SK-N-SH treated with all-trans-retinoic acid at 6 μM for 48 hours (cell line): ENCODE measurements at regions not wholly inside any gene's neighbourhood (a gene's known extent, or its start where the extent isn't known, plus 50 kb on each side); places are given as distances from the start of the nearest gene placed in this dataset.

Source experiments
- ATAC-seq: fragments of 200-7000 bp; cut with Tn5 transposase; 3 replicates; pipeline ENCODE4 v1.9.1; 2020; ENCODE audit warnings: mild to moderate bottlenecking, moderate library complexity
- ARNTL ChIP-seq: fragments of 450-650 bp; formaldehyde crosslinking; IDR thresholded peaks from 2 replicates; pipeline ENCODE4 v1.5.0; 2020; ENCODE audit warnings: low read depth, mild to moderate bottlenecking, moderate library complexity, borderline replicate concordance
- BACH2 ChIP-seq: fragments of 250-450 bp; sonication (Bioruptor Pico); IDR thresholded peaks from 2 replicates; pipeline ENCODE4 v1.9.0; 2021; ENCODE audit warnings: mild to moderate bottlenecking, borderline replicate concordance
- ESRRG ChIP-seq: fragments of 250-450 bp; sonication (Bioruptor Pico); IDR thresholded peaks from 2 replicates; pipeline ENCODE4 v1.6.1; 2021; ENCODE audit warnings: mild to moderate bottlenecking
- GLIS3 ChIP-seq: fragments of 250-450 bp; sonication (Bioruptor Pico); IDR thresholded peaks from 2 replicates; pipeline ENCODE4 v1.5.0; 2020; ENCODE audit warnings: mild to moderate bottlenecking, moderate library complexity
- ISL1 ChIP-seq: fragments of 250-450 bp; sonication (Bioruptor Pico); IDR thresholded peaks from 2 replicates; pipeline ENCODE4 v2.1.2; 2022; ENCODE audit warnings: mild to moderate bottlenecking, moderate library complexity
- OSR1 ChIP-seq: fragments of 250-450 bp; sonication (Bioruptor Pico); IDR thresholded peaks from 2 replicates; pipeline ENCODE4 v1.8.0; 2022; ENCODE audit warnings: moderate library complexity, mild to moderate bottlenecking, inconsistent platforms
- PATZ1 ChIP-seq: fragments of 250-450 bp; sonication (Bioruptor Pico); IDR thresholded peaks from 2 replicates; pipeline ENCODE4 v1.8.0; 2020; ENCODE audit warnings: mild to moderate bottlenecking, moderate library complexity, borderline replicate concordance
- POU6F1 ChIP-seq: fragments of 250-450 bp; sonication (Bioruptor Pico); IDR thresholded peaks from 2 replicates; pipeline ENCODE4 v1.8.0; 2021; ENCODE audit warnings: low read depth, mild to moderate bottlenecking, moderate library complexity, borderline replicate concordance
- PPARA ChIP-seq: fragments of 250-450 bp; sonication (Bioruptor Pico); IDR thresholded peaks from 2 replicates; pipeline ENCODE4 v1.5.0; 2020; ENCODE audit warnings: mild to moderate bottlenecking, borderline replicate concordance
- SNAI2 ChIP-seq: fragments of 250-450 bp; sonication (Bioruptor Pico); IDR thresholded peaks from 2 replicates; pipeline ENCODE4 v1.5.0; 2020; ENCODE audit warnings: mild to moderate bottlenecking, moderate library complexity
- TCF4 ChIP-seq: fragments of 250-450 bp; sonication (Bioruptor Pico); IDR thresholded peaks from 2 replicates; pipeline ENCODE4 v1.8.0; 2021; ENCODE audit warnings: mild to moderate bottlenecking, moderate library complexity, borderline replicate concordance
- TOX ChIP-seq: fragments of 250-450 bp; sonication (Bioruptor Pico); IDR thresholded peaks from 2 replicates; pipeline ENCODE4 v1.8.0; 2021; ENCODE audit warnings: mild to moderate bottlenecking, moderate library complexity, borderline replicate concordance
- ZC3H10 ChIP-seq: fragments of 250-450 bp; sonication (Bioruptor Pico); IDR thresholded peaks from 2 replicates; pipeline ENCODE4 v1.5.1; 2021; ENCODE audit warnings: mild to moderate bottlenecking, moderate library complexity
- ZFP30 ChIP-seq: fragments of 450-650 bp; formaldehyde crosslinking; IDR thresholded peaks from 2 replicates; pipeline ENCODE4 v1.5.0; 2022; ENCODE audit warnings: mild to moderate bottlenecking, moderate library complexity
- ZNF565 ChIP-seq: fragments of 450-650 bp; formaldehyde crosslinking; conservative IDR thresholded peaks from 2 replicates; pipeline ENCODE4 v1.5.0; 2020; ENCODE audit warnings: low read depth, mild to moderate bottlenecking, moderate library complexity
- ZNF8 ChIP-seq: fragments of 450-650 bp; formaldehyde crosslinking; IDR thresholded peaks from 2 replicates; pipeline ENCODE4 v1.5.0; 2020; ENCODE audit warnings: mild to moderate bottlenecking, moderate library complexity
- TF ChIP-seq, protein P1 (sequence below): fragments of 250-450 bp; sonication (Bioruptor Pico); IDR thresholded peaks from 2 replicates; pipeline ENCODE4 v1.5.1; 2021; ENCODE audit warnings: mild to moderate bottlenecking, moderate library complexity

- no peak for TF ChIP-seq TOX (CRISPR knock-in tag)
- no peak for TF ChIP-seq TCF4 (CRISPR knock-in tag)
- no peak for ATAC-seq
These were observed 96.8 kb upstream of the MAP1B start for GRCh38 chr5:72010430-72010829.

DNA sequence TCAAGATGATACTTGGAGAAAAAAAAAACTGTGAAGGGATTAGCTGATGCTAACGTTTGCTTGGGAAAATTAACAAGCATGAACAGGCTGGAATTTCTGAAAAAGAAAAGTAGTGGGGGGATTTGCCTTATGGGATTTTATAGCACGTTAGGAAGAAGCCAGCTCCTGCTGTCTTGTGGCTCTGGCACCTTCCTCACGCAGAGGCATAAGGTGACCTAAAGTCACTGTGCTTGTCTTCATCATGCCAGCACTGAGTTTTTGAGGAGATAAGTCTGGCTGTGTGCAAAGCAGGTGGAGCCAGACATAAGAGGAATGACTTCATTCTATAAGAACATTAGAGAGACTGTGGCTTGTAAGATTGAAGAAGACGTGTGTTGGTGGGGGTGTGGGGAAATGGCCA lies 94.4 kb upstream of the MAP1B start:
- ATAC-seq, result no peak

DNA sequence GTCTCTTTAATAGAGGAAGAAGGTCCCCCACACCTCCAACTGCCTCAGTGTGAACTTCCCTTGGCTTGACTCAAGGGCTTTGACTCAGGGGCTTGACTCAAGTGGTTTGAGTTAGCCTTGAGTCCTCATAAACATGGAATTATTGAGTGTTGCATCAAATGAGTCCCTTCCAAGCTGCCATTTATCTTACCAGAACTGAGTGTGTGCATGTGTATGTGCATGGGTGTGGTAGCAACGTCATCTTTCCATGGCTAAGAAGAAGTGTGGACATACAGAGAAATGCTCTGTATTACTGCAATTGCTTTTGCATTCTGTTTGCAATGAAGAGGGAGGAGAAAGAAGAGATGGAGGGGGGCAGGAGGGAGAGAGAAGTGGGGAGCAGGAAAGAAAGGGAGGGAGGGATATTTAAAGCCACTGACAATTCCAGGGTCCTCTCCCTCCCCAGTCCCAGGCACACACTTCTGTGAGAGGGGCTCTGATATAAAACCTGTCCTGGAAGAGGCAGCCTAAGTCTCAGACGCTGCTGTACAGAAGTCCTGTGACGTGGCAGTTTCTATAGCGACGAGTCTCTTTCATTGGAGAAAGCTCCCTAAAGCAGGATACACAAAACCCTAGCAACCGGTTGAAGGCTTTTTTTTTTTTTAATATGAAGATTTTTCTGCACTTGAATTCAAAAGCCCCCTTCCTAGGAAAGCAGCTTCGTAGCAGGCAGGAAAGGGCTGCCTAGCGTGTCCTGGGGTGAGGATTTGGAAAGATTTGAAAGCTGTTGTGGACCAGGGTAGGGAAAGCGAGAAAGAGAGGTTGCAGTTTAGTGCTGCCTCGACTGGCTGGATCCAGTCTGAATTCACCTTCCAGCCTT lies 93.3 kb upstream of the MAP1B start:
- no peak for ATAC-seq
- TF ChIP-seq BACH2 (CRISPR knock-in tag) (no peak), ISL1 (CRISPR knock-in tag) (no peak), GLIS3 (CRISPR knock-in tag) (no peak), POU6F1 (CRISPR knock-in tag) (no peak), SNAI2 (CRISPR knock-in tag) (no peak), OSR1 (CRISPR knock-in tag) (no peak), ZC3H10 (CRISPR knock-in tag) (no peak), ZFP30 (CRISPR knock-in tag) (no peak), TOX (CRISPR knock-in tag) (no peak), ESRRG (CRISPR knock-in tag) (no peak), ARNTL (CRISPR knock-in tag) (no peak), ZNF565 (CRISPR knock-in tag) (no peak)
- TF ChIP-seq, protein P1, sequence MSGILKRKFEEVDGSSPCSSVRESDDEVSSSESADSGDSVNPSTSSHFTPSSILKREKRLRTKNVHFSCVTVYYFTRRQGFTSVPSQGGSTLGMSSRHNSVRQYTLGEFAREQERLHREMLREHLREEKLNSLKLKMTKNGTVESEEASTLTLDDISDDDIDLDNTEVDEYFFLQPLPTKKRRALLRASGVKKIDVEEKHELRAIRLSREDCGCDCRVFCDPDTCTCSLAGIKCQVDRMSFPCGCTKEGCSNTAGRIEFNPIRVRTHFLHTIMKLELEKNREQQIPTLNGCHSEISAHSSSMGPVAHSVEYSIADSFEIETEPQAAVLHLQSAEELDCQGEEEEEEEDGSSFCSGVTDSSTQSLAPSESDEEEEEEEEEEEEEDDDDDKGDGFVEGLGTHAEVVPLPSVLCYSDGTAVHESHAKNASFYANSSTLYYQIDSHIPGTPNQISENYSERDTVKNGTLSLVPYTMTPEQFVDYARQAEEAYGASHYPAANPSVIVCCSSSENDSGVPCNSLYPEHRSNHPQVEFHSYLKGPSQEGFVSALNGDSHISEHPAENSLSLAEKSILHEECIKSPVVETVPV (CRISPR knock-in tag), result no peak

More for the DNA sequence above, 94.4 kb upstream of the MAP1B start:
- no peak for TF ChIP-seq ZNF8 (CRISPR knock-in tag)

GRCh38 chr5:72015103-72015548 lies 92.1 kb upstream of the MAP1B start:
- peak; percentile 91 for ATAC-seq
- TF ChIP-seq ZFP30 (CRISPR knock-in tag), result no peak
- TF ChIP-seq ZNF8 (CRISPR knock-in tag), result no peak
- 0 out of 2 replicates have a peak, but pooled peaks have one; percentile 29 for TF ChIP-seq TCF4 (CRISPR knock-in tag)
- no peak for TF ChIP-seq PPARA (CRISPR knock-in tag)
- TF ChIP-seq ZC3H10 (CRISPR knock-in tag), result no peak
- TF ChIP-seq ESRRG (CRISPR knock-in tag), result no peak
- TF ChIP-seq, all 23 proteins: peak for 1

GRCh38 chr5:72018143-72018803 lies 89.0 kb upstream of the MAP1B start:
- ATAC-seq, result no peak
- TF ChIP-seq BACH2 (CRISPR knock-in tag), result no peak
- TF ChIP-seq ISL1 (CRISPR knock-in tag), result no peak
- TF ChIP-seq PATZ1, result no peak
